Neural progenitor cell (in vitro differentiated cells): ENCODE measurements at regions not wholly inside any gene's neighbourhood (a gene's known extent, or its start where the extent isn't known, plus 50 kb on each side); places are given as distances from the start of the nearest gene placed in this dataset.

Experiments used
- DNase-seq: peaks from one replicate; pipeline ENCODE4 v3.0.0-alpha.2; 2016; ENCODE audit warnings: low spot score
- H2AFZ ChIP-seq: fragments of 200-600 bp; sonication (generic); replicated peaks from 2 replicates; pipeline ENCODE4 v1.6.1; 2016; ENCODE audit warnings: antibody characterized with exemption
- H3F3A ChIP-seq: fragments of 200-600 bp; sonication (generic); 2 replicates; pipeline ENCODE4 v1.6.1; 2016; ENCODE audit warnings: antibody characterized with exemption, low read depth
- H3K27ac ChIP-seq: fragments of 200-600 bp; sonication (generic); 2 replicates; pipeline ENCODE4 v1.5.1; 2016; ENCODE audit warnings: mild to moderate bottlenecking
- H3K27me3 ChIP-seq: fragments of 200-600 bp; sonication (generic); 2 replicates; pipeline ENCODE4 v1.6.1; 2016; ENCODE audit warnings: mild to moderate bottlenecking, moderate library complexity
- H3K36me3 ChIP-seq: fragments of 200-600 bp; sonication (generic); 2 replicates; pipeline ENCODE4 v1.5.1; 2016
- H3K4me1 ChIP-seq: fragments of 200-600 bp; sonication (generic); 2 replicates; pipeline ENCODE4 v1.6.1; 2016; ENCODE audit warnings: mixed run types
- H3K4me2 ChIP-seq: fragments of 200-600 bp; sonication (generic); 2 replicates; pipeline ENCODE4 v1.6.1; 2016
- H3K4me3 ChIP-seq: fragments of 200-600 bp; sonication (generic); 2 replicates; pipeline ENCODE4 v1.5.1; 2016
- H3K79me2 ChIP-seq: fragments of 200-600 bp; sonication (generic); 2 replicates; pipeline ENCODE4 v1.6.1; 2016; ENCODE audit warnings: low read depth
- H3K9ac ChIP-seq: fragments of 200-600 bp; sonication (generic); 2 replicates; pipeline ENCODE4 v1.6.1; 2016
- H3K9me3 ChIP-seq: fragments of 200-600 bp; sonication (generic); 2 replicates; pipeline ENCODE4 v1.5.1; 2016; ENCODE audit warnings: low read depth
- H4K20me1 ChIP-seq: fragments of 200-600 bp; sonication (generic); 2 replicates; pipeline ENCODE4 v1.6.1; 2016; ENCODE audit warnings: low read depth
- H3K27ac Mint-ChIP-seq: 3 replicates; pipeline ENCODE4 v1.8.0; 2021; ENCODE audit warnings: mixed read lengths
- H3K27me3 Mint-ChIP-seq: 2 replicates; pipeline ENCODE4 v1.8.0; 2022; ENCODE audit warnings: low read depth, mild to moderate bottlenecking, inconsistent platforms, moderate library complexity, mixed read lengths; ENCODE audit not compliant: insufficient read depth
- H3K36me3 Mint-ChIP-seq: 3 replicates; pipeline ENCODE4 v1.8.0; 2021; ENCODE audit warnings: mixed read lengths
- H3K4me1 Mint-ChIP-seq: 3 replicates; pipeline ENCODE4 v1.8.0; 2021; ENCODE audit warnings: mixed read lengths
- H3K4me3 Mint-ChIP-seq: 3 replicates; pipeline ENCODE4 v1.8.0; 2021; ENCODE audit warnings: mild to moderate bottlenecking, moderate library complexity, mixed read lengths
- H3K9me3 Mint-ChIP-seq: 3 replicates; pipeline ENCODE4 v1.8.0; 2020; ENCODE audit warnings: mixed read lengths
- CTCF ChIP-seq: fragments of 200-600 bp; sonication (generic); IDR thresholded peaks from 2 replicates; pipeline ENCODE4 v1.5.1; 2017; ENCODE audit warnings: antibody characterized with exemption, mild to moderate bottlenecking
- EZH2 ChIP-seq: fragments of 200-600 bp; sonication (generic); IDR thresholded peaks from 2 replicates; pipeline ENCODE4 v1.6.1; 2017; ENCODE audit warnings: antibody characterized with exemption, mild to moderate bottlenecking, moderate library complexity
- EZH2phosphoT487 ChIP-seq: fragments of 200-600 bp; sonication (generic); IDR thresholded peaks from 2 replicates; pipeline ENCODE4 v1.6.1; 2017; ENCODE audit warnings: antibody characterized with exemption

GRCh38 chr1:184903111-184903692 lies 71.1 kb downstream of the NIBAN1 start:
- no peak overlapping the region for H3K4me3 ChIP-seq
- Mint-ChIP-seq H3K27ac (peak overlapping the region; percentile 43), H3K4me1 (peaks cover 11% of the 10 kb centered on the region), H3K9me3 (peaks cover 3% of the 10 kb centered on the region), H3K36me3 (no peaks in the 10 kb centered on the region), H3K4me3 (no peak overlapping the region), H3K27me3 (no peaks in the 10 kb centered on the region)
- peaks cover 10% of the 10 kb centered on the region for H3K4me1 ChIP-seq
- no peak for TF ChIP-seq EZH2
- TF ChIP-seq EZH2phosphoT487: no peak
- no peak for TF ChIP-seq CTCF
- H3K79me2 ChIP-seq: no peaks in the 10 kb centered on the region
- H4K20me1 ChIP-seq: no peaks in the 10 kb centered on the region
- no peak overlapping the region for H3K4me2 ChIP-seq
- no peaks in the 10 kb centered on the region for H3K9me3 ChIP-seq
- DNase-seq: no peak
- H3F3A ChIP-seq: no peaks in the 10 kb centered on the region
- no peaks in the 10 kb centered on the region for H3K36me3 ChIP-seq
- H3K9ac ChIP-seq: no peak overlapping the region
- H3K27ac ChIP-seq: no peak overlapping the region
- no peak overlapping the region for H2AFZ ChIP-seq
- no peaks in the 10 kb centered on the region for H3K27me3 ChIP-seq

- Mint-ChIP-seq H3K4me1 (peaks cover 3% of the 10 kb centered on the region), H3K36me3 (no peaks in the 10 kb centered on the region), H3K4me3 (no peak overlapping the region), H3K27me3 (no peaks in the 10 kb centered on the region), H3K27ac (no peak overlapping the region), H3K9me3 (peaks cover 2% of the 10 kb centered on the region)
- no peak for DNase-seq
- Histone ChIP-seq H3K4me3 (no peak overlapping the region), H2AFZ (peak overlapping the region; percentile 90), H3K27ac (no peak overlapping the region), H3K9me3 (no peaks in the 10 kb centered on the region), H3K4me2 (no peak overlapping the region), H3K9ac (no peak overlapping the region), H3K79me2 (no peaks in the 10 kb centered on the region), H4K20me1 (no peaks in the 10 kb centered on the region), H3K36me3 (no peaks in the 10 kb centered on the region), H3K4me1 (peaks cover 10% of the 10 kb centered on the region), H3F3A (no peaks in the 10 kb centered on the region), H3K27me3 (no peaks in the 10 kb centered on the region)
- TF ChIP-seq EZH2phosphoT487 (no peak), CTCF (no peak), EZH2 (no peak)
Measured at GRCh38 chr1:184900507-184900906, 73.8 kb downstream of the NIBAN1 start.

GRCh38 chr1:184896000-184896399 lies 78.3 kb downstream of the NIBAN1 start:
- H3K27me3 Mint-ChIP-seq: peaks cover 2% of the 10 kb centered on the region
- peaks cover 8% of the 10 kb centered on the region for H3K4me1 ChIP-seq

More at GRCh38 chr1:184896000-184896399, 78.3 kb downstream of the NIBAN1 start:
- Mint-ChIP-seq H3K36me3 (no peaks in the 10 kb centered on the region), H3K4me3 (no peak overlapping the region), H3K27ac (no peak overlapping the region), H3K4me1 (peaks cover 8% of the 10 kb centered on the region), H3K9me3 (no peaks in the 10 kb centered on the region)
- TF ChIP-seq EZH2phosphoT487 (no peak), CTCF (no peak), EZH2 (no peak)
- H3K4me2 ChIP-seq: no peak overlapping the region
- H4K20me1 ChIP-seq: no peaks in the 10 kb centered on the region
- H3K27ac ChIP-seq: no peak overlapping the region
- no peaks in the 10 kb centered on the region for H3K79me2 ChIP-seq
- H3K36me3 ChIP-seq: no peaks in the 10 kb centered on the region
- H3K27me3 ChIP-seq: no peaks in the 10 kb centered on the region
- no peak overlapping the region for H2AFZ ChIP-seq
- no peaks in the 10 kb centered on the region for H3F3A ChIP-seq
- no peak for DNase-seq
- H3K4me3 ChIP-seq: no peak overlapping the region
- H3K9me3 ChIP-seq: no peaks in the 10 kb centered on the region
- no peak overlapping the region for H3K9ac ChIP-seq
